Astrocyte of the spinal cord (primary cell): ENCODE measurements at regions not wholly inside any gene's neighbourhood (a gene's known extent, or its start where the extent isn't known, plus 50 kb on each side); places are given as distances from the start of the nearest gene placed in this dataset.

Experiments used
- DNase-seq: peaks from one replicate; pipeline ENCODE4 v3.0.0; 2011; ENCODE audit warnings: low read depth, low spot score
- H3K4me3 ChIP-seq: 2 replicates; pipeline ENCODE4 v1.5.1; 2011; ENCODE audit warnings: low read depth, mild to moderate bottlenecking, low read length, moderate library complexity
- CTCF ChIP-seq: IDR thresholded peaks from 2 replicates; pipeline ENCODE4 v1.5.1; 2012; ENCODE audit warnings: low read depth, mild to moderate bottlenecking, low read length, inconsistent platforms
- in situ Hi-C: cut with HindIII; loops from 2 replicates; pipeline ENCODE4 v1.10.0; 2017; ENCODE audit warnings: low sequenced_read_pairs

DNA sequence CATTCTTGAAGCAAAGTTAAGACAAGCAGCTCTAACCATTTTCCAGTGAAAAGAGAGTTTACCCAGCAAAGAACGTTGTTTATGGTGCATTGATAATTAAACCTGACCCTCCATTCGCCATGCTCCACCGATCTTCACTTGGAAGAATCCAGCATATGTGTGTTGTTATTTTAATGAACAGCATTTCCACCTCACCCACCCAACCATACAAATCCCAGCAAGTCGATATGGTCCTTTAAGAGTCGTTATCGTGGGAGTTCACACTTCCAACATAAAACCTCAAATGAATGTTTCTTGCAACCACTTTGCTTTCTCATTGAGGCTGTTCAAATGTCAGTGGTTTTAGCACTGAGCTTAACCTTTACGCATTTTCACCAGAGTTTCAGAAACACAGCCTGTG is 147.4 kb upstream of the LDB2 start:
- no peak for DNase-seq
- no peak for TF ChIP-seq CTCF
- in situ Hi-C loops: no loop called here
- no peak overlapping the region for H3K4me3 ChIP-seq

DNA sequence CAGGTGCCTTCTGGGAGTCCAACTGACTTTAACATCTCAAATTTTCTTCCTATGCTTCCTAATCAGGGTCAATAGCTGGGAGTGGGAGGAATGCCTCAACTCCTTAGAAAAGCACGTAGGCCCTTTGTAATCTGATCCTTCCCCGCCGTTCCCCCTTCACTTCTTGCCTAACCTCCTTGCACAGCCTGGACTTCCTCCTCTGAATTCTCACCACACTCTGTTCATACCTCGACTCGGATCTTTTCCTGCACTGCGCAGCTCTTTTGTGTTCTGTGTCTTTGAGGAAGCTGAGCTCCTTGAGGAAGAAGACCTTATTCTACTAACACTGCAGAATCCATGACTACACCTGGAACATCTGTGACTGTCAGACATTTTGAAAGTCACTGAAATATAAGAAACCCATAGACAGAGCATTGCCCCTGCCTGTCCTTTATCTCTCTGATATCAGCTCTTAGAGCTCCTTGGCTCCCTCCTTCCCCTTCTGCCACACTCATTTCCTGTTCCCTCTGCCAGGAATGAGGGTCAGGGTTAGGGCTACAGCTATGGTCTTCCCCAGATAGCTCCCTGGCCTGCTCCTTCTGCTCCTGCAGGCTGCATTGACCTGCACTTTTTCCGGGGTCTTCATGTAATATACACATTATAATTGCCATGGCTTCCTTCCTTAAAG is 140.2 kb upstream of the LDB2 start:
- H3K4me3 ChIP-seq: no peak overlapping the region
- TF ChIP-seq CTCF: no peak
- in situ Hi-C loops: no loop called here
- no peak for DNase-seq

DNA sequence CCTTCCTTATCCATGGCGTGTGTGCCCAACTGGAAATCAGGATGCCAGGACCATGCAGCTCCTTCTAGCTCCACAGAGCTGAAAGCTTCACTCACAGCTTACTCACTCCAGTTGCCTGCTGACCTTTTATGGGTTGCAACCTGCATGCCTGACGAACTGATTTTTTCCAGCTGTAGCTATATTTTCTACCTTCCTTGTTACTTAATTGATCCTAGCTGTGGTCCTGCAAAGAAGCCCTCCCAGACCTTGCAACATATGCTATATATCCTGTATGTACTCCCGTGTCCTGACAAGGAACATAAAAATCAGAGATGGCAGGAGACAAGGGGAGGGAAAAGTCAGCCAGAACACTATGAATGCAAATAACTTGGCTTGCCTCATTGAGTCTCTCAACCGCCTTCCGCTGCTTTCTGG is 135.3 kb upstream of the LDB2 start:
- no peak overlapping the region for H3K4me3 ChIP-seq
- DNase-seq: no peak
- TF ChIP-seq CTCF: no peak
- in situ Hi-C loops: no loop called here

DNA sequence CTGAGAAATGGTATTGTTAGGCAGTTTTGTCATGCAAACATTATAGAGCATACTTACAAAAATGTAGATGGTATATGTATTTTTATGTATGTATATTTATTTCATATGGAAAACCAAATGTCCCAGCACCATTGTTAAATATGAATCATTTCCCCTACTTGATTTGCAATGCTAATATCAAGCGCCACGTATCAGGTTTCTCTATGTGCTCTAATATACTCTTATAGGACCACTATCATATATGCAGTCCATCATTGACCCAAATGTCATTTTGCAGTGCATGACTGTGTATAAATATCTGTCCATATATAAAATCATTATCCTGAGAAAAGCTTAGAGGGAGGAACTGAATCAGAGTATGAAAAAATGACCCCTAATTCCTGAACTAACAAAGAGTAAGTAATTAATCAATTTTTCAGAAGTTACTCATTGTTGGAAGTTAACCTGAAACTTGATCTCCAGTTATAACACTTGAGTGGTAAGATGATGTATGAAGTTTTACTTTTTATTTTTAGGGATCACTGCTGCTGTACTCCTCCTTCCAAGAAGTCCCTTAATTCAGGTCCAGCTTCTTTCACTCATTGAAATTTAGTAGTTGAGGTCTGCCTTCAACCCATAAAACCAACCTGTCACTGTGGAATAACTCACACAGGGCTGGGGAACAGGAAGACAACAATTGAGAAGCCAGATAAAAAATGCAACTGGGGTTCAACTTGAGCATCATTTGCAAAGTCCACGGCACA is 134.8 kb upstream of the LDB2 start:
- H3K4me3 ChIP-seq: no peak overlapping the region
- in situ Hi-C loops: no loop called here
- no peak for DNase-seq
- TF ChIP-seq CTCF: no peak

DNA sequence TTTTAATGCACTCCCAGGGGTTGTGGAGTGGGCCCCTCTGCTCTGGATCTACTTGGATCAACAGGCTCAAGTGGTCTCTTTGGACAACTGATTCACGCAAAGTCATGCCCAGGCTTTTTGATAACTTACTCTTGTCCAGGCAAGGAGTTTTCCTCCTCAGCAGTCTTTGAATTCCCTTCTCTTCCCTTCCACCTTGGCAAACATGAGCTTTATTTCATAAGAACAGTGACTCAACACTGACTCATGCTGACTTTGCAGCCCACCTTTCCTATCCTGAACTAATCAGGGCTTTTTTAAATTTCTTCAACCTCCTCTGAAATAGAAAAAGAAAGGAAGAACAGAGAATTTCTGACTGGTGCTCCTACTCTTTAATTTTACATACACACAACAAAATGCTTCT is 132.1 kb upstream of the LDB2 start:
- in situ Hi-C loops: no loop called here
- H3K4me3 ChIP-seq: no peak overlapping the region
- DNase-seq: peak; percentile 92
- no peak for TF ChIP-seq CTCF

- TF ChIP-seq CTCF: no peak
- no peak for DNase-seq
- in situ Hi-C loops: no loop called here
- H3K4me3 ChIP-seq: no peak overlapping the region
Measured at GRCh38 chr4:17029964-17030363, 131.5 kb upstream of the LDB2 start.
